ENCODE measurements at regions not wholly inside any gene's neighbourhood (a gene's known extent, or its start where the extent isn't known, plus 50 kb on each side); places are given as distances from the start of the nearest gene placed in this dataset.
"Not testable (repeated sequence)": the region's sequence is repeated elsewhere in the genome, so short reads cannot be mapped to it uniquely, and the experiment has no call there.

GRCh38 chrX:52263417-52263816 lies 78.7 kb downstream of the MAGED4 start:
- Histone ChIP-seq H3K4me2 (ENCODE audit: low read length) (no peak overlapping the region), H2AFZ (ENCODE audit: low read length) (no peak overlapping the region), H3K9me2 (ENCODE audit: insufficient read depth, low read length) (no peaks in the 10 kb centered on the region), H3K27ac (ENCODE audit: low read depth, low read length, poor library complexity, severe bottlenecking) (no peak overlapping the region), H3K9me3 (ENCODE audit: low read length) (no peaks in the 10 kb centered on the region), H3K4me3 (ENCODE audit: low read depth, low read length, poor library complexity, severe bottlenecking) (no peak overlapping the region), H3K4me1 (ENCODE audit: insufficient read depth, low read length, poor library complexity, severe bottlenecking) (peaks cover 13% of the 10 kb centered on the region), H3K79me2 (ENCODE audit: insufficient read depth, low read depth, low read length) (no peaks in the 10 kb centered on the region), H3K36me3 (ENCODE audit: insufficient read depth, low read length) (no peaks in the 10 kb centered on the region), H4K20me1 (ENCODE audit: insufficient read depth, low read length) (no peaks in the 10 kb centered on the region)
- no peak for TF ChIP-seq EZH2phosphoT487 (IDR thresholded peaks at IDR 0.05; ENCODE audit: borderline replicate concordance, low read depth, low read length)
- no peak for TF ChIP-seq CTCF (conservative IDR thresholded peaks at IDR 0.05; ENCODE audit: low read length)
- ChIA-PET CTCF (ENCODE audit: unreplicated experiment) (no interaction called here), POLR2A (no interaction called here)
- intact Hi-C loops (cut with micrococcal nuclease; ENCODE audit: unreplicated experiment), result loop anchor here (5.0 to 10.0 kb wide), 3 partner anchors 401 to 1569 kb away; no protein-coding TSS in a partner anchor
- BruUV-seq (replicated peaks), result no TSS peak
- DNase-seq (ENCODE audit: low spot score), result no peak

- H3K4me2 ChIP-seq (ENCODE audit: low read length), result no peak overlapping the region
- H3K36me3 ChIP-seq (ENCODE audit: insufficient read depth, low read length), result no peaks in the 10 kb centered on the region
- H4K20me1 ChIP-seq (ENCODE audit: insufficient read depth, low read length), result no peaks in the 10 kb centered on the region
- intact Hi-C loops (cut with micrococcal nuclease; ENCODE audit: unreplicated experiment), result loop anchor here (10.0 kb wide), 1 partner anchor 1571 kb away; no protein-coding TSS in a partner anchor
- H3K4me3 ChIP-seq (ENCODE audit: low read depth, low read length, poor library complexity, severe bottlenecking), result no peak overlapping the region
- H3K79me2 ChIP-seq (ENCODE audit: insufficient read depth, low read depth, low read length), result no peaks in the 10 kb centered on the region
- no peaks in the 10 kb centered on the region for H3K9me2 ChIP-seq (ENCODE audit: insufficient read depth, low read length)
- CTCF ChIA-PET (ENCODE audit: unreplicated experiment), result no interaction called here
- no peak overlapping the region for H3K27ac ChIP-seq (ENCODE audit: low read depth, low read length, poor library complexity, severe bottlenecking)
- no peak for DNase-seq (ENCODE audit: low spot score)
- no peak for TF ChIP-seq CTCF (conservative IDR thresholded peaks at IDR 0.05; ENCODE audit: low read length)
- no peak for TF ChIP-seq EZH2phosphoT487 (IDR thresholded peaks at IDR 0.05; ENCODE audit: borderline replicate concordance, low read depth, low read length)
- H3K9me3 ChIP-seq (ENCODE audit: low read length), result no peaks in the 10 kb centered on the region
- no peak overlapping the region for H2AFZ ChIP-seq (ENCODE audit: low read length)
- peaks cover 6% of the 10 kb centered on the region for H3K4me1 ChIP-seq (ENCODE audit: insufficient read depth, low read length, poor library complexity, severe bottlenecking)
- POLR2A ChIA-PET, result no interaction called here
- no TSS peak for BruUV-seq (replicated peaks)
Observed at GRCh38 chrX:52265713-52266112, 81.0 kb downstream of the MAGED4 start.

GRCh38 chrX:52268502-52268901 lies 83.8 kb downstream of the MAGED4 start:
- intact Hi-C loops (cut with micrococcal nuclease; ENCODE audit: unreplicated experiment), result loop anchor here (10.0 kb wide), 1 partner anchor 1574 kb away; no protein-coding TSS in a partner anchor
- H3K4me2 ChIP-seq (ENCODE audit: low read length); H4K20me1 ChIP-seq (ENCODE audit: insufficient read depth, low read length); H3K79me2 ChIP-seq (ENCODE audit: insufficient read depth, low read depth, low read length); H2AFZ ChIP-seq (ENCODE audit: low read length); H3K9me3 ChIP-seq (ENCODE audit: low read length); H3K27ac ChIP-seq (ENCODE audit: low read depth, low read length, poor library complexity, severe bottlenecking); BruUV-seq (replicated peaks); H3K36me3 ChIP-seq (ENCODE audit: insufficient read depth, low read length); H3K4me1 ChIP-seq (ENCODE audit: insufficient read depth, low read length, poor library complexity, severe bottlenecking); CTCF ChIA-PET (ENCODE audit: unreplicated experiment); H3K9me2 ChIP-seq (ENCODE audit: insufficient read depth, low read length); H3K4me3 ChIP-seq (ENCODE audit: low read depth, low read length, poor library complexity, severe bottlenecking); DNase-seq (ENCODE audit: low spot score): not testable (repeated sequence)
- POLR2A ChIA-PET, result interaction anchor here (0.8 kb wide), 1 partner anchor 777 kb away, joined by 3 read pairs; no protein-coding TSS in a partner anchor
